Activated naive CD4-positive, alpha-beta T cell treated with anti-CD3 and anti-CD28 coated beads, Interleukin-2, amount 50 U/mL, for 72 hours (primary cell): ENCODE measurements at regions not wholly inside any gene's neighbourhood (a gene's known extent, or its start where the extent isn't known, plus 50 kb on each side); places are given as distances from the start of the nearest gene placed in this dataset.

Experiments
- ATAC-seq, 2 donors: fragments of 150-1000 bp; cut with Tn5 transposase; 2 replicates each; pipeline ENCODE4 v1.10.0; 2021; ENCODE audit warnings: mild to moderate bottlenecking in 2 of 2, moderate library complexity in 2 of 2
- DNase-seq, 2 donors: peaks; one replicate each; pipeline ENCODE4 v3.0.0; 2021 to 2022; ENCODE audit warnings: low spot score in 2 of 2
- H3K27ac Mint-ChIP-seq, 2 donors: one replicate each; pipeline ENCODE4 v1.8.0; 2022; ENCODE audit warnings: mild to moderate bottlenecking in 2 of 2, mixed read lengths in 2 of 2
- H3K36me3 Mint-ChIP-seq, 2 donors: one replicate each; pipeline ENCODE4 v1.8.0; 2022; ENCODE audit warnings: mixed read lengths in 2 of 2
- H3K9me3 Mint-ChIP-seq, 2 donors: one replicate each; pipeline ENCODE4 v1.8.0; 2022; ENCODE audit warnings: mixed read lengths in 2 of 2

DNA sequence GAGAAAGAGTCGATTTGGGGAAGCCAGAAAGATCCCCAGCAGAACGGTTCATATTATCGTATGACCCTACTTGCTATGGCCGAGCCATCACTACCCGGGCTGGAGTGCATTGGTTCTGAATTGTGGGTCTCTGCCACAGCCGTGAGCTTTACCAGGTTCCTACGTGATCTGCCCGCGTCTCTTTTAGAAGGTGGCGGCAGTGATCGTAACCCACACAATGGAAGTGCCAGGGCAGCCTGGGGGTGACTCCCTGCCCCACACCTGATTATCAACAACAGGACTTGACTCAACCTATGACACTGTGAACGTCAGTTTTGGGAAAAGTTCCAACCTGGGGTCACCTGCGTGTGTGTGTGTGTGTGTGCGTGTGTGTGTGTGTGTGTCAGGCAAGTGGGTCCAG is 90.8 kb downstream of the SHOX start:
- Mint-ChIP-seq H3K36me3 (peaks cover 0 to 4% of the 10 kb centered on the region in 2 donors), H3K9me3 (peaks cover 13 to 35% of the 10 kb centered on the region in 2 donors), H3K27ac (no peak overlapping the region)
- no peak for DNase-seq
- peak in 1 of 2 donors; percentile 39 for ATAC-seq

GRCh38 chrX:720825-721224 is 90.2 kb downstream of the SHOX start:
- Mint-ChIP-seq H3K27ac (no peak overlapping the region), H3K36me3 (peaks cover 0 to 9% of the 10 kb centered on the region in 2 donors), H3K9me3 (peaks cover 13 to 41% of the 10 kb centered on the region in 2 donors)
- no peak for ATAC-seq
- DNase-seq: no peak

GRCh38 chrX:720250-720649 is 89.7 kb downstream of the SHOX start:
- DNase-seq (no peak), ATAC-seq (no peak)
- no peak overlapping the region for H3K27ac Mint-ChIP-seq
- peaks cover 13 to 43% of the 10 kb centered on the region in 2 donors for H3K9me3 Mint-ChIP-seq
- H3K36me3 Mint-ChIP-seq: peaks cover 0 to 11% of the 10 kb centered on the region in 2 donors

DNA sequence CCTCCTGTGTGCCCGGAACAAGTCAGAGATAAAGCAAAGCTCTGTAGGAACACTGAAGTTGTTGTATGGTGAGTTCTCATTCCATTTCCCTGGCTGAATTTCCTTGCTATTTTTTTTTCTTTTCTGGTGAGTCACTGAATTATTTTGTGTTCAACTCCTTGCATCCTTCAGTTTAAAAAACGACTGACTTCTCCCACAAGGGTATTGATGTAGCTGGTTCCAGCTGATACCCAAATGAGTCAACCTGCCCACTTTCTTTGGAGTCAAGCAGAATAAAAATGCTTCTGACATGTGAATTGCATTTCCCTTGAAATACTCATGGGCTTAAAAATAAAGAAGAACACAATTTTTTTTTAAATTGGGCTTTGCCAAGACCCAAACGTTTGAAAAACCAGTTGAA is 85.5 kb downstream of the SHOX start:
- Mint-ChIP-seq H3K27ac (no peak overlapping the region), H3K9me3 (peaks cover 9 to 38% of the 10 kb centered on the region in 2 donors), H3K36me3 (peaks cover 14 to 25% of the 10 kb centered on the region in 2 donors)
- ATAC-seq (no peak), DNase-seq (no peak)

- peaks cover 19 to 25% of the 10 kb centered on the region in 2 donors for H3K36me3 Mint-ChIP-seq
- no peak overlapping the region for H3K27ac Mint-ChIP-seq
- peaks cover 17 to 34% of the 10 kb centered on the region in 2 donors for H3K9me3 Mint-ChIP-seq
- ATAC-seq (no peak), DNase-seq (no peak)
Observed at GRCh38 chrX:714131-714530, 83.5 kb downstream of the SHOX start.
